SK-N-MC (cell line): ENCODE measurements at regions not wholly inside any gene's neighbourhood (a gene's known extent, or its start where the extent isn't known, plus 50 kb on each side); places are given as distances from the start of the nearest gene placed in this dataset.

ENCODE experiments used
- DNase-seq: peaks from one replicate; pipeline ENCODE4 v3.0.0-alpha.2; 2011; ENCODE audit warnings: low read depth, low spot score
- H3K27ac ChIP-seq: fragments of 200-600 bp; sonication (generic); 2 replicates; pipeline ENCODE4 v1.5.1; 2016; ENCODE audit warnings: mixed run types
- H3K36me3 ChIP-seq: fragments of 200-600 bp; sonication (generic); 2 replicates; pipeline ENCODE4 v1.6.1; 2017; ENCODE audit warnings: antibody characterized with exemption, low read length, mixed read lengths; ENCODE audit not compliant: insufficient read depth
- H3K4me3 ChIP-seq: fragments of 200-600 bp; sonication (generic); 2 replicates; pipeline ENCODE4 v1.5.1; 2016
- H3K9ac ChIP-seq: fragments of 200-600 bp; sonication (generic); 2 replicates; pipeline ENCODE4 v1.8.0; 2017; ENCODE audit warnings: mixed run types, mixed read lengths; ENCODE audit not compliant: insufficient read length
- H3K9me3 ChIP-seq: fragments of 200-600 bp; sonication (generic); 2 replicates; pipeline ENCODE4 v1.6.1; 2017; ENCODE audit warnings: low read depth, mild to moderate bottlenecking, antibody characterized with exemption, low read length, moderate library complexity, mixed read lengths
- EZH2 ChIP-seq: fragments of 200-600 bp; sonication (generic); IDR thresholded peaks from one replicate; pipeline ENCODE4 v1.6.1; 2017; ENCODE audit warnings: antibody characterized with exemption
- FOXP2 ChIP-seq: optimal IDR thresholded peaks from 2 replicates; pipeline ENCODE3; 2011; ENCODE audit warnings: mild to moderate bottlenecking, moderate library complexity; ENCODE audit not compliant: insufficient read depth; ENCODE audit errors: extremely low read length, control extremely low read depth
- POLR2AphosphoS5 ChIP-seq: IDR thresholded peaks from 2 replicates; pipeline ENCODE4 v1.6.1; 2012; ENCODE audit warnings: mild to moderate bottlenecking, low read depth, low read length, borderline replicate concordance

DNA sequence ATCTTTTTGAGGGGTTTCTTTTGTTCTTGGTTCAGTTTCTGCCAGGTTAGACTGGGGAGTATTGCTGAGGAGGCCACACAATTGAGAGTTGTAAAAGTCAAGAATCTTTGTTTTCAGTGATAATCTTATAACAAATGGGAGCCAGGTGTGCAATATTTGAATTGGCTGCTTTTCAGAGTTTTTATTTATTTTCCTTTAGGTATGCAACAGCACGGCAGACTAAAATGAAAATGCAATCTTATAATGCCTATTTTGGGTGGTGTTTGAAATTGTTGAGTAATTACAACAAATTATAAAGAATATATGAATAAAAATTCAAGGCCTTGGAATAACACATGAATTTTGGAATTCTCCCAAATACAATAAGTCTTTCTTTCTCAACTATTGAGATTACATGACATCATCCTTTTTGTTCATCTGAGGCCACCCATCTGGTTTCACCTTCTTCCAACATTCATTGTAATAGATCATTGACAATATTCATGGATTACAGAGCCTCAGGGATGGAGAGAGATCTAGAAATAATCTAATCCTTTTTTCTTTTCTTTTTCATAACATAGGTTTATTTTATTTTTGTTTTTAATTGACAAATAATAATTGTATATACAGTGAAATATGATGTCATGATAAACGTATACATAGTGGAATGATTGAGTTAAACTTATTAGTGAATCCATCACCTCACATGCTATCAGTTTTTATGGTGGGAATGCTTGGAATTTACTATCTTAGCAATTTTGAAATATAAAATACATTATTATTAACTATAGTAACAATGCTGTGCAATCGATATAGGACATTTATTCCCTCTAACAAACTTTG, 1061.0 kb downstream of the NR2F1-AS1 start:
- H3K4me3 ChIP-seq: no peak overlapping the region
- H3K27ac ChIP-seq: no peak overlapping the region
- no peak overlapping the region for H3K9ac ChIP-seq
- DNase-seq: no peak
- TF ChIP-seq POLR2AphosphoS5 (no peak), EZH2 (no peak), FOXP2 (no peak)
- H3K9me3 ChIP-seq: no peaks in the 10 kb centered on the region
- no peaks in the 10 kb centered on the region for H3K36me3 ChIP-seq

DNA sequence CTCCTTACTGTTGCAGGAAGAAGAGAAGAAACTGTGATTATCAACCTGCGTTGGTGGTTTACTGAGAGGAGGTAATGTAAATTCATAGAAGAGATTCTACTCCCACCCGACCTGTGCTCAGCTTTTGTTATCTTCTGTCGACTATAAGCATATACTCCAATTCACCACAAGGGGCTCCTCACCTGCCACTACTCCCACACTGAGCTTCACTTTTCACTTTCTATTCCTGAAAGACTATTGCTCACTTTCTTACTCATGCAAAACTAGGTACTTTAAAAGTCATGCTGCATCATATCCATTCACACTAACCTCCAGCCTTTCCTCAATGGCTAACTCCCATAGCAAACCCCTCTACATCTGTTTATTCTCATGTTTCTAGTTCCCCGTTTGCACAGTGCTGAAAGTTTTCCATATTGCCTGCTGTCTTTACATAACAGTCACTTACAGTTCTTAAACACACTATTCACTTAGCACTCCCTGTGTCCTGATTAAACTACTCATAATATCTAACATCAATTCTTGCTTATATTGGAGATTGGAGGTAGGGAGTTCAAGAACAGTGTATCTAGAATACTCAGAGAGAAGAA, 1062.6 kb downstream of the NR2F1-AS1 start:
- Histone ChIP-seq H3K27ac (no peak overlapping the region), H3K36me3 (no peaks in the 10 kb centered on the region), H3K4me3 (no peak overlapping the region), H3K9ac (no peak overlapping the region), H3K9me3 (no peaks in the 10 kb centered on the region; the same call in 1 of the 2 replicates)
- no peak for DNase-seq
- TF ChIP-seq EZH2 (no peak), FOXP2 (no peak), POLR2AphosphoS5 (no peak)

DNA sequence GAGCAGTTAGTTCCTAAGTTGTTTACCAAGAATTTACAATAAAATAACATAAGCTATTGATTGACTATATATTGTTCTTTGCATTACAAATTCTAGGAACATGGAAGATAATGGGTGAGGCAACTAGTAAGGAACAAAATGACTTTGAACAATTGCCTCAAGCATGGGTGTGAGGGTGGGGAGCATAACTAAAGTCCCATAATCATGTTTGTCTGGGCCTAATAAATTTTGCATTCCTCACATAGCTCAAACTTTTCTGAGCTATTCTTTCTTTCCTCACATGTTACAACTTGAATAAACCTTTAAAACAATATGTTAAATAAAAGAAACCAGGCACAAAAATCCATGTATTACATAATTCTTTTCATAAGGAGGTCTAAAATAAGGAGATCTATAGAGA, 1066.1 kb downstream of the NR2F1-AS1 start:
- Histone ChIP-seq H3K9me3 (peaks cover 8% of the 10 kb centered on the region; the same call in 1 of the 2 replicates), H3K9ac (no peak overlapping the region), H3K4me3 (no peak overlapping the region), H3K27ac (no peak overlapping the region), H3K36me3 (no peaks in the 10 kb centered on the region)
- DNase-seq: no peak
- TF ChIP-seq FOXP2 (no peak), EZH2 (no peak), POLR2AphosphoS5 (no peak)

DNA sequence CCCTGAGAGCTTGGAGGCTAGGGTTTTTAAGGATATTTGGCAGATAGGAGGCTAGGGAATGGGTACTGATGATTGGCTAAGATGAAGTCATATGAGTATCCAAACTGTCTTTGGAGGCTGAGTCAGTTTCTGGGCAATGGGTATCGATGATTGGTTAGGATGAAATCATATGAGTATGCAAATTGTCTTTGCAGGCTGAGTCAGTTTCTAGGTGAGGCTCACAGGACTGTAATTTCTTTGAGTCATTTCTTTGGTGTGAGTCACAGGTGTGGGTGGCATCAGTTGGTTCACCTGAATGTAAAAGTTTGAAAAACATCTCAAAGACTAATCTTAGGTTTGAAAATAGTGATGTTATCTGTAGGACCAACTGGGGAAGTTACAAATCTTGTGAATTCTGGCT, 1068.0 kb downstream of the NR2F1-AS1 start:
- no peak overlapping the region for H3K27ac ChIP-seq
- no peak overlapping the region for H3K9ac ChIP-seq
- peaks cover 8% of the 10 kb centered on the region; the same call in 1 of the 2 replicates for H3K9me3 ChIP-seq
- TF ChIP-seq EZH2 (no peak), FOXP2 (no peak)
- no peaks in the 10 kb centered on the region for H3K36me3 ChIP-seq
- H3K4me3 ChIP-seq: no peak overlapping the region
- no peak for DNase-seq

DNA sequence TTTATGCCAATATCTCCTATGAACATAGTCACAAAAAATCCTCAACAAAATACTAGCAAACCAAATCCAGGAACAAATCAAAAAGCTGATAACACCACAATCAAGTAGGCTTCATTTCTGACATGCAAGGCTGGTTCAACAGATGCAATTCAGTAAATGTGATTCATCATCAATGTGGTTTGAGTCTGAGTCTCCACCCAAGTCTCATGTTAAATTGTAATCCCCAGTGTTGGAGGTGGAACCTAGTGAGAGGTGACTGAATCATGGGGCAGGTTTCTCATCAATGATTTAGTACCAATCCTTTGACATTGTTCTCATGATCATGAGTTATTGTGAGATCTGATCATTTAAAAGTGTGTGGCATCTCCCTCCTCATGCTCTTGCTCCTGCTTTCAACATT, 1072.7 kb downstream of the NR2F1-AS1 start:
- no peaks in the 10 kb centered on the region for H3K36me3 ChIP-seq
- no peak overlapping the region for H3K27ac ChIP-seq
- H3K4me3 ChIP-seq: no peak overlapping the region
- H3K9ac ChIP-seq: no peak overlapping the region
- TF ChIP-seq POLR2AphosphoS5 (no peak), EZH2 (no peak), FOXP2 (no peak)
- H3K9me3 ChIP-seq: peaks cover 8% of the 10 kb centered on the region; the same call in 1 of the 2 replicates
- DNase-seq: no peak

DNA sequence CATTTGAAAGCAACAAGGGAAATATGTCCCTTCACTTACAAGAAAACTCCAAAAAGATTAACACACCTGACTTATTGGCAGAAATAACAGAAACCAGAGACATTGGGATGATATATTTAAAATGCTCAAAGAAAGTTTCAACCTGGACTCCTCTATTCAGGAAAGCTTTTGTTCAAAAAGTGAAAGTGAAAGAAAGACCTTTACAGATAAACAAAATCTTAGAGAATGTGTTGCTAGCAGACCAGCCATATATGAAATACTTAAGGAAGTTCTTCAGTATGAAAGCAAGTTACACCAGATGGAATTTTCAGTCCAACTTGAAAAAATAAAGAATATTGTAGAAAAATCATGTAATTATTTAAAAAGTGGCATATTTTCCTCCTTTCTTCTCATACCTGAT, 1075.1 kb downstream of the NR2F1-AS1 start:
- H3K27ac ChIP-seq: no peak overlapping the region
- no peak for DNase-seq
- peak overlapping the region; percentile 23 for H3K9ac ChIP-seq
- no peak for TF ChIP-seq EZH2
- TF ChIP-seq POLR2AphosphoS5: no peak
- TF ChIP-seq FOXP2: no peak
- H3K9me3 ChIP-seq: no peaks in the 10 kb centered on the region
- peak overlapping the region; percentile 35; the same call in 1 of the 2 replicates for H3K4me3 ChIP-seq
- no peaks in the 10 kb centered on the region for H3K36me3 ChIP-seq

DNA sequence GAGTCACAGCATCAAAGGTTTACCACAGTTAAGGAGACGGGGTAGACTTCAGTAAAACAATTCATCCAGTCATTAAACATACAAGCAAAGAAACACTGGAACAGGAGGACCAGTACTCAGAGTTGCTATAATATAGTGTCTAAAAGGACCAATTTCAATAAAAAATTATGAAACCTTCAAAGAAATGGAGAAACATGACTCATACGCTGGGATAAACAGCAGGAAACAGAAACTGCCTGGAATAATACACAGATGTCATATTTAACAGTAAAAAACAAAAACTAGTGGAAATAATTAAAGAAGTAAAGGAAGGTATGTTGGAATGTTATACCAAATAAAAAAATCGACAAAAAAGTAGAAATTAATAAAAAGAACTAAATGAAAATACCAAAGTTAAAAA, 1075.9 kb downstream of the NR2F1-AS1 start:
- Histone ChIP-seq H3K36me3 (no peaks in the 10 kb centered on the region), H3K9me3 (no peaks in the 10 kb centered on the region), H3K9ac (no peak overlapping the region), H3K4me3 (no peak overlapping the region), H3K27ac (no peak overlapping the region)
- TF ChIP-seq POLR2AphosphoS5 (no peak), FOXP2 (no peak), EZH2 (no peak)
- DNase-seq: no peak

DNA sequence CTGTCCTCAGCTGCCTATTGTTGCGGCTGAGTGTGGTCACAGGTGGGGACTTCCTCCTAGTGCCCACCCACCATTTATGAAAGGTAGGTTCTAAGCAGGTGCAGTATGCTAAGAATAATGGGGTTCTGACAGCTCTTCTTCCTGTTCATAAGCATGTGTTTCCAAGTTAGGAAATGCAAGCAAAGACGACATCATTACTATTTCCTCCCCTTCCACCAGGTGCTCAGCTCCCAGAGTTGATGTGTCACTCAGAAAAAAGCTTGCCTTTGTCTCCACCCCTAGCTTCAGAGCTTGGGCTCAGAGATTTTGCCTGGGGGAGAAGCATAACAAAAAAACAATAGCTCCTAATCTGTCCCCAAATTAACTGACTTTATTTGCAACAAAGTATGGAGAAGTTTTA, 1076.7 kb downstream of the NR2F1-AS1 start:
- Histone ChIP-seq H3K4me3 (no peak overlapping the region), H3K9me3 (no peaks in the 10 kb centered on the region), H3K36me3 (no peaks in the 10 kb centered on the region), H3K27ac (no peak overlapping the region), H3K9ac (no peak overlapping the region)
- no peak for TF ChIP-seq POLR2AphosphoS5
- no peak for TF ChIP-seq FOXP2
- no peak for TF ChIP-seq EZH2
- no peak for DNase-seq
